Skeletal muscle tissue (tissue), 3 donors: ENCODE measurements at regions not wholly inside any gene's neighbourhood (a gene's known extent, or its start where the extent isn't known, plus 50 kb on each side); places are given as distances from the start of the nearest gene placed in this dataset.

Experiments
- H3K27ac ChIP-seq: one replicate; pipeline ENCODE4 v1.7.0; 2013; ENCODE audit warnings: mild to moderate bottlenecking, low read depth, low read length, inconsistent platforms
- H3K27me3 ChIP-seq, 3 donors: one replicate each; pipeline ENCODE4 v1.7.0; 2013; ENCODE audit warnings: low read length in 3 of 3; ENCODE audit not compliant: control insufficient read depth in 3 of 3, insufficient read depth in 3 of 3
- H3K36me3 ChIP-seq, 3 donors: one replicate each; pipeline ENCODE4 v1.7.0; 2013; ENCODE audit warnings: low read length in 3 of 3; ENCODE audit not compliant: control insufficient read depth in 3 of 3, insufficient read depth in 3 of 3
- H3K4me1 ChIP-seq, 3 donors: one replicate each; pipeline ENCODE4 v1.7.0; 2013; ENCODE audit warnings: low read length in 3 of 3, mild to moderate bottlenecking in 3 of 3; ENCODE audit not compliant: control insufficient read depth in 3 of 3, insufficient read depth in 3 of 3
- H3K4me3 ChIP-seq, 3 donors: one replicate each; pipeline ENCODE4 v1.7.0; 2013; ENCODE audit warnings: low read length in 3 of 3
- H3K9ac ChIP-seq, 3 donors: one replicate each; pipeline ENCODE4 v1.7.0; 2013; ENCODE audit warnings: low read length in 3 of 3, mild to moderate bottlenecking in 3 of 3, moderate library complexity in 2 of 3, low read depth in 1 of 3
- H3K9me3 ChIP-seq, 3 donors: one replicate each; pipeline ENCODE4 v1.7.0; 2013; ENCODE audit warnings: low read length in 3 of 3; ENCODE audit not compliant: control insufficient read depth in 3 of 3
- donor health status: Osteomylitis.

GRCh38 chr5:72760259-72760658 lies 56.2 kb upstream of the TNPO1 start:
- Histone ChIP-seq H3K27me3 (no peaks in the 10 kb centered on the region), H3K36me3 (no peaks in the 10 kb centered on the region), H3K4me1 (no peaks in the 10 kb centered on the region), H3K27ac (no peak overlapping the region), H3K9ac (no peak overlapping the region), H3K9me3 (no peaks in the 10 kb centered on the region), H3K4me3 (no peak overlapping the region)

- Histone ChIP-seq H3K27me3 (no peaks in the 10 kb centered on the region), H3K4me1 (no peaks in the 10 kb centered on the region), H3K9ac (no peak overlapping the region)
These were observed 63.6 kb upstream of the TNPO1 start for GRCh38 chr5:72752909-72753308.

GRCh38 chr5:72749362-72749997 lies 67.0 kb upstream of the TNPO1 start:
- H3K9ac ChIP-seq = no peak overlapping the region

More at GRCh38 chr5:72752909-72753308, 63.6 kb upstream of the TNPO1 start:
- Histone ChIP-seq H3K9me3 (no peaks in the 10 kb centered on the region), H3K4me3 (no peak overlapping the region), H3K36me3 (no peaks in the 10 kb centered on the region), H3K27ac (no peak overlapping the region)

GRCh38 chr5:72747826-72748225 lies 68.6 kb upstream of the TNPO1 start:
- H3K4me1 ChIP-seq = no peaks in the 10 kb centered on the region
- H3K4me3 ChIP-seq = no peak overlapping the region
- H3K9ac ChIP-seq = no peak overlapping the region
- H3K36me3 ChIP-seq = no peaks in the 10 kb centered on the region
- no peaks in the 10 kb centered on the region for H3K9me3 ChIP-seq
- H3K27me3 ChIP-seq = no peaks in the 10 kb centered on the region
- no peak overlapping the region for H3K27ac ChIP-seq

More at GRCh38 chr5:72749362-72749997, 67.0 kb upstream of the TNPO1 start:
- H3K27me3 ChIP-seq = no peaks in the 10 kb centered on the region
- H3K4me1 ChIP-seq = no peaks in the 10 kb centered on the region
- H3K9me3 ChIP-seq = no peaks in the 10 kb centered on the region
- H3K36me3 ChIP-seq = no peaks in the 10 kb centered on the region
- no peak overlapping the region for H3K4me3 ChIP-seq
- H3K27ac ChIP-seq = no peak overlapping the region

- Histone ChIP-seq H3K4me3 (no peak overlapping the region), H3K36me3 (no peaks in the 10 kb centered on the region), H3K4me1 (no peaks in the 10 kb centered on the region), H3K27ac (no peak overlapping the region), H3K27me3 (no peaks in the 10 kb centered on the region), H3K9me3 (no peaks in the 10 kb centered on the region), H3K9ac (no peak overlapping the region)
These were observed 69.7 kb upstream of the TNPO1 start for GRCh38 chr5:72746736-72747135.

GRCh38 chr5:72744136-72744535 lies 72.3 kb upstream of the TNPO1 start:
- Histone ChIP-seq H3K27ac (no peak overlapping the region), H3K4me1 (no peaks in the 10 kb centered on the region), H3K27me3 (no peaks in the 10 kb centered on the region), H3K9me3 (no peaks in the 10 kb centered on the region), H3K4me3 (no peak overlapping the region), H3K9ac (no peak overlapping the region), H3K36me3 (no peaks in the 10 kb centered on the region)

GRCh38 chr5:72741805-72742204 lies 74.7 kb upstream of the TNPO1 start:
- Histone ChIP-seq H3K4me3 (no peak overlapping the region), H3K9me3 (no peaks in the 10 kb centered on the region), H3K27me3 (no peaks in the 10 kb centered on the region), H3K4me1 (no peaks in the 10 kb centered on the region), H3K9ac (no peak overlapping the region), H3K27ac (no peak overlapping the region), H3K36me3 (no peaks in the 10 kb centered on the region)

- no peaks in the 10 kb centered on the region for H3K4me1 ChIP-seq
- H3K4me3 ChIP-seq = no peak overlapping the region
- H3K9me3 ChIP-seq = peaks cover 0 to 2% (median 0%) of the 10 kb centered on the region in 3 donors
- H3K27ac ChIP-seq = no peak overlapping the region
- H3K36me3 ChIP-seq = no peaks in the 10 kb centered on the region
- no peaks in the 10 kb centered on the region for H3K27me3 ChIP-seq
- H3K9ac ChIP-seq = no peak overlapping the region
These were observed 82.7 kb upstream of the TNPO1 start for GRCh38 chr5:72733810-72734209.

- H3K27me3 ChIP-seq = no peaks in the 10 kb centered on the region
- no peaks in the 10 kb centered on the region for H3K36me3 ChIP-seq
- H3K4me3 ChIP-seq = no peak overlapping the region
- H3K4me1 ChIP-seq = no peaks in the 10 kb centered on the region
- no peak overlapping the region for H3K9ac ChIP-seq
- H3K27ac ChIP-seq = no peak overlapping the region
- H3K9me3 ChIP-seq = no peaks in the 10 kb centered on the region
These were observed 92.9 kb upstream of the TNPO1 start for GRCh38 chr5:72723581-72723980.

- no peaks in the 10 kb centered on the region for H3K4me1 ChIP-seq
- H3K4me3 ChIP-seq = no peak overlapping the region
- no peaks in the 10 kb centered on the region for H3K9me3 ChIP-seq
- no peak overlapping the region for H3K9ac ChIP-seq
- H3K27ac ChIP-seq = no peak overlapping the region
- H3K27me3 ChIP-seq = no peaks in the 10 kb centered on the region
- H3K36me3 ChIP-seq = no peaks in the 10 kb centered on the region
These were observed 93.5 kb upstream of the TNPO1 start for GRCh38 chr5:72722792-72723452.
